ENCODE measurements at regions not wholly inside any gene's neighbourhood (a gene's known extent, or its start where the extent isn't known, plus 50 kb on each side); places are given as distances from the start of the nearest gene placed in this dataset.
"Not testable (repeated sequence)": the region's sequence is repeated elsewhere in the genome, so short reads cannot be mapped to it uniquely, and the experiment has no call there.

DNA sequence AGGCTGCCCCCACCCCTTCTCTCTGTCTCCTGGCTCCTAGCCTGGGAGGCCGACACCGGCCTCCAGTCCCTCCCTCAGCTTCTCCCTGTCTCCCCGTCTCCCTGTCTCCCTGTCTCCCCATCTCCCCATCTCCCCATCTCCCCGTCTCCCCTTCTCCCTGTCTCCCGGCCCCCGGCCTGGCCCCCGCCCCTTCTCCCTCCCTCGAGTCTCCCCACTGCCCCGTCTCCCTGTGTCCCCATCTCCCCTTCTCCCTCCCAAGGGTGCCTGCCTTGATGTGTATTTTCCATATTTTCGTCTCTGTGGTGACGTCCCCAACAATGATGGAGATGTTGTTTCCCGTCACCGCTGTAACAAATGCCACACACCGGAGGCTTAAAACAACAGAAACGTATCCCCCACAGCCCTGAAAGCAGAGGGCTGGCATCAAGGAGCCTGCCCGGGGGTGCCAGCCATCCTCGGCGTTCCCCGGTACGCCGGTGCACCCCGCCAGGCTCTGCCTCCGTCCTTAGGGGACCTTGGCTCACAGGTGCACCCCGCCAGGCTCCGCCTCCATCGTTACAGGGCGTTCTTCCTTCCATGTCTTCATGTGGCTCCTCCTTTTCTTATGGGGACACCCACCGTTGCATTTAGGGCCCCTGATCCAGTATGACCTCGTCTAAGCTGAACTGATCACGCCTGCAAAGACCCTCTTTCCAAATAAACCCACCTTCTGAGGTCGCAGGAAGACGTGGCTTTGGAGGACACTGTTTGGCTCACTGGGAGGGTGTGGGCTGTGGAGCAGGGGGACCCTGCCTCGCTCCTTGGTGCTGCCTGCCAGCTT is 151.6 kb downstream of the NPIPB11 start:
- in situ Hi-C loops (cut with HindIII; ENCODE audit: low sequenced_read_pairs) = no loop called here
- no peak overlapping the region for H3K4me3 ChIP-seq (ENCODE audit: low read depth, low read length)
- TF ChIP-seq, protein P1, sequence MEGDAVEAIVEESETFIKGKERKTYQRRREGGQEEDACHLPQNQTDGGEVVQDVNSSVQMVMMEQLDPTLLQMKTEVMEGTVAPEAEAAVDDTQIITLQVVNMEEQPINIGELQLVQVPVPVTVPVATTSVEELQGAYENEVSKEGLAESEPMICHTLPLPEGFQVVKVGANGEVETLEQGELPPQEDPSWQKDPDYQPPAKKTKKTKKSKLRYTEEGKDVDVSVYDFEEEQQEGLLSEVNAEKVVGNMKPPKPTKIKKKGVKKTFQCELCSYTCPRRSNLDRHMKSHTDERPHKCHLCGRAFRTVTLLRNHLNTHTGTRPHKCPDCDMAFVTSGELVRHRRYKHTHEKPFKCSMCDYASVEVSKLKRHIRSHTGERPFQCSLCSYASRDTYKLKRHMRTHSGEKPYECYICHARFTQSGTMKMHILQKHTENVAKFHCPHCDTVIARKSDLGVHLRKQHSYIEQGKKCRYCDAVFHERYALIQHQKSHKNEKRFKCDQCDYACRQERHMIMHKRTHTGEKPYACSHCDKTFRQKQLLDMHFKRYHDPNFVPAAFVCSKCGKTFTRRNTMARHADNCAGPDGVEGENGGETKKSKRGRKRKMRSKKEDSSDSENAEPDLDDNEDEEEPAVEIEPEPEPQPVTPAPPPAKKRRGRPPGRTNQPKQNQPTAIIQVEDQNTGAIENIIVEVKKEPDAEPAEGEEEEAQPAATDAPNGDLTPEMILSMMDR (IDR thresholded peaks at IDR 0.05; ENCODE audit: low read depth, low read length) = no peak
- DNase-seq (ENCODE audit: low read depth, low spot score) = no peak

DNA sequence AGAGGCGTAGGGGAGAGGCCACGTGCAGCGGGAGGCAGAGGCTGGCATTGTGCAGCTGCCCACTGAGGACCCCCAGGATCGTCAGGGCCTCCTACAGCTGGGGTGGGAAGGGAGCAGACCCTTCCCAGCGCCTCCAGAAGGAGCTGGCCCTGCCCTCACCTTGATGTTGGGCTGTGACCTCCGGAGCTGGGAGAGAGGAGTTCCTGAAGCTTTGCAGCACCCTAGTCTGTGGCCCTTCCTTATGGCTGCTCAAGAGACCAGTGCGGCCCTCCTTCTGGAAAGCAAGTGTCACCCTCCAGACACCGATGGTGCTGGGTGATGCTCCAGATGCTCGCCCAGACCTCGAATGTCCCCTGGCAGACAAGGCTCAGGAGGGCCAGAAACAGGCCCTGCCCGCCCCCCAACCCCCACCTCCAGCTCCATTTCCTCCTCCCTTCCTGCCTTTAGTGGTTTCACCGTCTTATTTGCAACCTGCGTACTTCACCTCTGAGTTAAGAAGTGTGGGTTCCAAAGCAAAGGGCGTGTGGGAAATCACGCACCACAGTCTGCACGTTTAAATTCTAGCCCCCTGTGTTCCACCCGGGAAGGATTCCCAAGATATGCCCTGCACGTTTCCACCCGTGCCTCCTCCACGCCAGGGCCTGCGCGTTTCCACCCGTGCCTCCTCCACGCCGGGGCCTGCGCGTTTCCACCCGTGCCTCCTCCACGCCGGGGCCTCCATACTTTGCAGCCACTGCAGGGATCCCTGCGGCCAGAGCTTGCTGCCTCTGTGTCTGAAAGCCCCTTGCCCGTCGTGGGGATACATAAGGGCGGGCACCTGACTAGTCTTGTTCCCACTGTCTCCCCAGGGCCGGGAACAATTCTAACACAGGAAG is 152.6 kb downstream of the NPIPB11 start:
- in situ Hi-C loops (cut with HindIII; ENCODE audit: low sequenced_read_pairs); DNase-seq (ENCODE audit: low read depth, low spot score); H3K4me3 ChIP-seq (ENCODE audit: low read depth, low read length): not testable (repeated sequence)

DNA sequence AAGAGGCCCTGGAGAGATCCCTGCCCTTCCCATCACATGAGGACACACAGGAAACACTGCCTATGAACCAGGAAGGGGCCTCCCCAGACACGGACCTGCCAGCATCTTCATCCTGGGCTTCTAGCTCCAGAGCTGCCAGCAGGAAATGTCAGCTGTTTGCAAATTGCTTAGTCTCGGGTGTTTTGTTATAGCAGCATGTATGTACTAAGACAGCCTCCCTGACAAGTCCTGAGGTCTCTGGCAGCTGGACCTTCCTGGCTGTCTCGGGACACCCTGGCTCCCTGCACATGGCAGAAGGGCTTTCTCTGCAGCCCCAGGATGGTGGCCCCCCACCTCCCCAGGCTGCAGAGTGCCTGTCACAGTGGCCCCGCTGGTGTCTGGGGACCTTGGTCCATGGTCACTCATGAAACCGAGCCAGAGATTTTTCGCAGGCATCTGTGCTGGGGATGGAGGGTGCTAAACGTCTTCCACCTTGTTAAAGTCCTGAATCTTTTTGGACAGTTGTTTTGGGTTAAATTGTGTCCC is 153.4 kb downstream of the NPIPB11 start:
- H3K4me3 ChIP-seq (ENCODE audit: low read depth, low read length); DNase-seq (ENCODE audit: low read depth, low spot score); in situ Hi-C loops (cut with HindIII; ENCODE audit: low sequenced_read_pairs): not testable (repeated sequence)

- in situ Hi-C loops (cut with HindIII; ENCODE audit: low sequenced_read_pairs); H3K4me3 ChIP-seq (ENCODE audit: low read depth, low read length); DNase-seq (ENCODE audit: low read depth, low spot score): not testable (repeated sequence)
These were observed 154.2 kb downstream of the NPIPB11 start for GRCh38 chr16:29252311-29252710.

DNA sequence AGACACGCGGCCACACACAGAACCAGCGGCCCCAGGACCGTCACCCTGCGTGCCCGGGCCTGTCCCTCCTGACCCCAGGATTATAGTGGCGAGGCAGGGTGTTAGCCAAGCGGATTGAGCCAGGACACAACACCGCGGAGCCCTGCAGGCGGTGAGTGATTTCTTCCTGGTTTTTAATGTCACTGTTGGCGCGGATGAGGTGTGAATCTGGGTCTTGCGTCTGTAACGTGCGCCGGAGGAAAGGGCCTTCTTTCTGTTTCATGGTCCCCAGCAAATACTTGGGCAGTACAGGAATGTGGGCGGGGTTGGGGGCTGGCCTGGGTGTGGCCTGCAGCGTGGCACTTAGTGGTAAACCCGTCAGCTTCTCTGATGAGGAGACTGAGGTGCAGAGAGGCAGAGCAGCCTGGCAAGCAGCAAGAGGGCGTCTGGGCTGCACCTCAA is 154.9 kb downstream of the NPIPB11 start:
- H3K4me3 ChIP-seq (ENCODE audit: low read depth, low read length); in situ Hi-C loops (cut with HindIII; ENCODE audit: low sequenced_read_pairs); DNase-seq (ENCODE audit: low read depth, low spot score): not testable (repeated sequence)

GRCh38 chr16:29250923-29251434 is 155.5 kb downstream of the NPIPB11 start:
- in situ Hi-C loops (cut with HindIII; ENCODE audit: low sequenced_read_pairs); H3K4me3 ChIP-seq (ENCODE audit: low read depth, low read length); DNase-seq (ENCODE audit: low read depth, low spot score): not testable (repeated sequence)

DNA sequence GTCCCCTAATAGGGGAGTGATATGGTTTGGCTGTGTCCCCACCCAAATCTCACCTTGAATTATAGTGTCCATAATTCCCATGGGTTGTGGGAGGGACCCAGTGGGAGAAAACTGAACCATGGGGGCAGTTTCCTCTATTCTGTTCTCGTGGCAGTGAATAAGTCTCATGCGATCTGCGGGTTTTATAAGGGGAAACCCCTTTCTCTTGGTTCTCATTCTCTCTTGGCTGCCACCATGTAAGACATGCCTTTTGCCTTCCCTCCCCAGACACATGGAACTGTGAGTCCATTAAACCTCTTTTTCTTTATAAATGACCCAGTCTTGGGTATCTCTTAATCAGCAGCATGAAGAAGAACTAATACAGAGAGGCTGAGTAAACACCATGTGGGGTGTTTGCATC is 156.0 kb downstream of the NPIPB11 start:
- DNase-seq (ENCODE audit: low read depth, low spot score); H3K4me3 ChIP-seq (ENCODE audit: low read depth, low read length); in situ Hi-C loops (cut with HindIII; ENCODE audit: low sequenced_read_pairs): not testable (repeated sequence)

- in situ Hi-C loops (cut with HindIII; ENCODE audit: low sequenced_read_pairs); H3K4me3 ChIP-seq (ENCODE audit: low read depth, low read length); DNase-seq (ENCODE audit: low read depth, low spot score): not testable (repeated sequence)
These were observed 157.6 kb downstream of the NPIPB11 start for GRCh38 chr16:29248940-29249318.

DNA sequence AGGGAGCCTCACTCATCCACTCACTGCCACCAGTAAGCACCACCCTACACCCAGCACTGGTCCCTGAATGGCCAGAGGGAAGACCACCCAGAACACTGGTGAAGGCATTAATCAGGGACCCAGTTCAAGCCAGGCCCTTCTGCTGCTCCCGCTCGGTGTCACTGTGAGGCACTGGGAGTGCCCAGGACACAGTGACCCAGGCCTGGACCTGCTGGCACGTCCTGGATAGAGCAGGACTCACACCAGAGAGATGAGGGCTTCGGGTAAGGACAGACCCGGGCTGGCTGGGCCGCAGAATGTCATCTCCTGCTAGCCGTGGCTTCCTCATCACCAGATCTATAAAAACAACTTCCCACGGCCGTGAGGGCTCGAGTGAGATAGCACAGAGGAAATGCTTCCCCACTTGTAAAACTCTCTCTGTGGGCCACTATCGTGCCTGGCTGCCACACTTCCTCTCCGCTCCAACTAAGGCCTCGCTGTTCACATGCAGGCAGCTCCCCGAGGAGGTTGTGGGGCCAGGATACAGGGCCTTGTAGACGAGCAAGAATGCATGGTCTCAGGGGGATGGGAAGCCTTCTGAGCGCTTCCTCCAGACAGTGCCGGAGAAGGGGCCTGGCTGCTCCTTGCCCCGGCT is 158.1 kb downstream of the NPIPB11 start:
- DNase-seq (ENCODE audit: low read depth, low spot score); H3K4me3 ChIP-seq (ENCODE audit: low read depth, low read length); in situ Hi-C loops (cut with HindIII; ENCODE audit: low sequenced_read_pairs): not testable (repeated sequence)

DNA sequence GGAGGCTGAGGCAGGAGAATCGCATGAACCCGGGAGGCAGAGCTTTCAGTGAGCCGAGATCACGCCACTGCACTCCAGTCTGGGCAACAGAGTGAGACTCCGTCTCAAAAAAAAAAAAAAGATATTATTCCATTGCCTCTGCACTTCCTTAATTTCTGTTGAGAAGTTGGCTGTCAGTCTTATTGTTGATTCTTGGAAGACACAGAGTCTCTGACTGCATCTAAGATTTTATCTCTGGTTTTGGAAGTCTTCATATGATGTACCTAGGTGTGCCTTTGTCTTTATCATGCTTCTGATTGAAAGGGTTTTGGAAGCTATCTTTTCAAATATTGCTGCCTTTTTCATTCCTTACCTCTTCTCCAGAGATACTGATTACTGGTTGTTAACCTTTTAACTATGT is 160.4 kb downstream of the NPIPB11 start:
- in situ Hi-C loops (cut with HindIII; ENCODE audit: low sequenced_read_pairs); DNase-seq (ENCODE audit: low read depth, low spot score); H3K4me3 ChIP-seq (ENCODE audit: low read depth, low read length): not testable (repeated sequence)

GRCh38 chr16:29237971-29238370 is 168.5 kb downstream of the NPIPB11 start:
- no peak for DNase-seq (ENCODE audit: low read depth, low spot score)
- H3K4me3 ChIP-seq (ENCODE audit: low read depth, low read length) = no peak overlapping the region
- TF ChIP-seq, protein P1 (IDR thresholded peaks at IDR 0.05; ENCODE audit: low read depth, low read length) = no peak
- in situ Hi-C loops (cut with HindIII; ENCODE audit: low sequenced_read_pairs) = no loop called here

DNA sequence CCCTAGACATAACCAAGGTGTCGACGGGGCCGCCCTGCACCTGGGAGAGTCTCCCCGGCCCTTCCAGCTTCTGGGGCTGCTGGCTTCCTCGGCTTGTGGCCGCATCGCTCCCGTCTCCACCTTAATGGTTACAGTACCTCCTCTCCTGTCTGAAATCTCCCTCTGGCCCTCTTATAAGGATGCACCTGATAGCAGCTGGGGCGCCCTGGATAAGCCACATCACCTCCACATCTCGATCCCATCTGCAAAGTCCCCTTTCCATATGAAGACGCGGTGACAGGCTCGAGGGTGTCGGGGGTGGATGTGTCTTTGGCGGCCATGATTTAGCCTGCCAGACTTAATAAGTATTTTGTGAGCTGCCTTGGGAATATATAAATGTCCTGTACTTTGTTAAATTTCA is 169.0 kb downstream of the NPIPB11 start:
- H3K4me3 ChIP-seq (ENCODE audit: low read depth, low read length); in situ Hi-C loops (cut with HindIII; ENCODE audit: low sequenced_read_pairs); DNase-seq (ENCODE audit: low read depth, low spot score): not testable (repeated sequence)

DNA sequence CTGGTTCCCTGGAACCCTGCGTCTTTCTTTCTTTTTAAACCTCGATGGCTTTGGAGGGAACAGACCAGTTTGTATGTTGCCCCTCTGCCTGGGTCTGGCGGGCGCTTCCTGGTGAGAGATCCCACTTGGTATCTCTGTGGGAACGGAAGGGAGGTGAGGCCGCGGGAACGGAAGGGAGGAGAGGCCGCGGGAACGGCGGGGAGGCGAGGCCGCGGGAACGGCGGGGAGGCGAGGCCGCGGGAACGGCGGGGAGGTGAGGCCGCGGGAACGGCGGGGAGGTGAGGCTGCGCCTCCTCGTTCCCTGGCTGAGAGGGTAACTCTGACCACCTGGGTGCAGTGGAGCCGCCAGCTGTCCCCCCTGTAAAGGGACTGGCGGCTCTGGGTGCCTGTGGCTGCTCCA is 169.5 kb downstream of the NPIPB11 start:
- DNase-seq (ENCODE audit: low read depth, low spot score); H3K4me3 ChIP-seq (ENCODE audit: low read depth, low read length); in situ Hi-C loops (cut with HindIII; ENCODE audit: low sequenced_read_pairs): not testable (repeated sequence)

GRCh38 chr16:29235836-29236370 is 170.6 kb downstream of the NPIPB11 start:
- in situ Hi-C loops (cut with HindIII; ENCODE audit: low sequenced_read_pairs); H3K4me3 ChIP-seq (ENCODE audit: low read depth, low read length); DNase-seq (ENCODE audit: low read depth, low spot score): not testable (repeated sequence)
